IPS-NIHi11 (cell line): ENCODE measurements at regions not wholly inside any gene's neighbourhood (a gene's known extent, or its start where the extent isn't known, plus 50 kb on each side); places are given as distances from the start of the nearest gene placed in this dataset.

Experiments
- DNase-seq: peaks from one replicate; pipeline ENCODE4 v3.0.0; 2012; ENCODE audit warnings: mixed read lengths, low spot score

DNA sequence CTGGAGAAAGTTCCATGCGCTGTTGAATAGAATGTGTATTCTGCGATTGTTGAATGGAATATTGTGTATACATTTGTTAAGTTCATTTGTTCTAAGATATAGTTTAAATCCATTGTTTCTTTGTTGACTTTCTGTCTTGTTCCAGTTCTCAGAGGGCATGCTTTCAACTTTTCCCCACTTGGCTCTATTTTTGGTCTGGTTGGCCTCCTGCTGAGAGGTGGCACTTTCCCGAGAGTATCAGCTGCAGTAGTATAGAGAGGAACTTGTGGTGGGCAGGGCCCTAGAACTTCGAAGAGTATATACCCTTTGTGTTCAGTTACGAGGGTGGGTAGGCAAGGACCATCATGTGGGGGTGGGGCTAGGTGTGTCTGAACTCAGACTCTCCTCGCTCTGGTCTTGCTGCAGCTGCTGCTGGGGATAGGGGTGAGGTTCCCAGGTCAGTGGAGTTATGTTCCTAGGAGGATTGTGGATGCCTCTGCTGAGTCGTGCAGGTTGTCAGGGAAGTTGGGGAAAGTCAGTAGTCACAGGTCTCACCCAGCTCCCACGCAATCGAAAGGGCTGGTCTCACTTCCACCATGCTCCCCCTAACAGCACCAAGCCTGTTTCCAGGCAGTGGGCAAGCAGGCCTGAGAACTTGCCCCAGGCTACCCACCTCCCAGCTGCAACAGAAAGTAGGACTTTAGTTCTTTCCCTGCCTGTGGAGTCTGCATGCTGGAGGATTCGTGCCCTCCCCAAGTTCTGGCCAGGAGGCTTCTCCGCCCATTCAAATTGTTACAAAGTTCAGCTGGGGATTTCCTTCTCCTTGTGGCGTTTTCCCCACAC is 118.9 kb upstream of the SSTR4 start:
- no peak for DNase-seq

DNA sequence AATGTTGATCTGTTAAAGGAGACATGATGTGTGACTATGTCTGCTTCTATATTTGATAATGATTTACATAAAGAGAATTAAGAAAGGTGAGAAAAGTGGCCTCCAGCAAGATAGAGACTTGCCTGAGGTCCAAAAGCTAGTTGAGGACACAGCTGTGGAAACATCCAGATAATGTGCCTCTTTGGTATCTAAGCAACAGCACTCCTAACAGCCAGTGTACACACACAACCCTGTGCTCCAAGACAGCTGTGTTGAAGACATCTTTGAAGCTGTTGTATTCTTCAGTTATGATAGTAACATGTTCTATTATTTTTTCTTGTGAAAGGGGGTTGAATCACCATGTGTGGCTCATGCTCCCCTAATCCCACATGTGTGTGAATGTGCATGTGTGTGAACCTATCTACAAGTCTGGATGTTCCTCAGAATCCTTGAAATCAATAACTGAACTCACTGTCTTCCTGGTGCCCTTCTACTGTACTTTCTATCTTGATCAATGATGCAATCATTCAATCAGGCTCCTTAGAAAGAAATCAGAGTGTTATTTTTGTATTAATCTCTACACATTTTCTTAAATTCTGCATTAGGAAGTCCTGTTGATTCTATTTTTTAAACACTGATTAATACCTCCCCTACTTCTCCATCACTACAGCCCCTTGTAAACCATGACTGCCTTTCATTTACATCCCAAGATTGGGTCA is 116.7 kb upstream of the SSTR4 start:
- DNase-seq, result no peak

DNA sequence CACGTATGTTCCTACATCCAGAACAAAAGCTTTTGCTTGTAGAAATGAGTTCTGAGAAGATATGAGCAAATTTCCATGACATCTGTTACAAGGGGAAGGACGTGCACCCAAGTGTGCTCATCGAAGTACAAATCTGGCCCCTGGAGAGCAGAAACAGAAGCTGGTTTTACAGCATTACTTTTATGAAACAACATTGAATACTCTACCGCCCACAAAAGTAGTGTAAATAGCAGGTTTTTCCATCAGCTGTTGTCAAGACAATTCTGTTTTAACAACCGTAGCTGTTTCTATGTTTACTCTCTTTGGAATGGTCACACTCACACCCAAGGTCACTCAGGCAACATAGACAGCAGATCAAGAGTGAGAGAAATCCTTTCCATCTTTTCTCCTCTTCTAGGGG is 114.2 kb upstream of the SSTR4 start:
- DNase-seq, result no peak

DNA sequence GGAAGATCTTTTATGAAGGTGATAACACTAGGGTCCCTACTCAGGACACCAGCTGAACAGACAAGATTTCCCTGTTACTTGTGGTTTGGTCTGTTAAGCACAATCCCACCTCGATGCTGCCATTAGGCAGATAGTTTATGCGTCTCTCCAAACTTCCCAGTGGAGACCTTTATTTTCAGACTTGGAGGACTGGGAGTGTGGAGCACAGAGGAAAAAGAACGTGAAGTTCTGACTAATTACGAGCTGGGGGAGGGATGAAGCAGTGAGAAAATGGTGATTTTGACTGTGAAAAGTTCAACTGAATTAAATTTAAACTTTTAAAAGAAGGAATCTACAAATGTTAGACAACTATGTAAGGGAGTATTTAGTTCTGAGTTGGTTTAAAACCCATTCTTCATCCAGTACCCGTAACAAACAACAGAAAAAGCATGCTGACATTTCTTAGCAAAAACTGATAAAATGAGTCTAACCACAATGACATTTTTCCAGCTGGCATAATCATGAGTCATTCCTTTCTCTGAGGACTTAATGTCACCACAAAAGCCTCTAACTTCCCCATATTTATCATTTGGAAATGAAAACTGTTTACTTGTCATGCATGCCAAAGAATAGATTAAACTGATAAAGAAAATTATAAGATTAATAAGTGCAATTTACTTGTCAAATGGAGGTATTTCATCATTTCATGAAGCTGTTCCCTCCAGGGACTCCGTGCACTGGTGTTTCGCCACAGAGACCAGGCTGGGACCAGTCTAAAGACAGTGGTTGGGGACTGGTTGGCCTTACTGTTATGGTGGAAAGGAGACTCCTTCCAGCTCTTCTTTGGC is 113.3 kb upstream of the SSTR4 start:
- DNase-seq, result no peak

DNA sequence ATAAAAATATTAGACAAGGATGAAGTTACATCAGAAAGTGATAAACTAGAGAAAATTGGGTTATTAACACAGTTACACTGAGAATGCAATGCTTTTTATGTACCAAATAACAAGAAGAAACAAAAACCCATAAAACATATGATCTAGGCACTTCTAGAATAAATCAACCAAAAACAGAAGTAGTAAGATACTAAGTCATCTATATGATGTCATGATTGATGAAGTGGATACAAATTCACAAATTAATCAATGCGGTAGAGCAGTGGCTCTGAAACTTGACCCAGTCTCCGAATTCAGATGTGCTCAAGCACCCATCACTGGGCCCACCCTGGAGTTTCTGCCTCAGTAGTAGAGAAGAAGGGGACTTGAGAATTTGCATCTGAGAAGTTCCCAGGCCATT is 112.1 kb upstream of the SSTR4 start:
- no peak for DNase-seq

DNA sequence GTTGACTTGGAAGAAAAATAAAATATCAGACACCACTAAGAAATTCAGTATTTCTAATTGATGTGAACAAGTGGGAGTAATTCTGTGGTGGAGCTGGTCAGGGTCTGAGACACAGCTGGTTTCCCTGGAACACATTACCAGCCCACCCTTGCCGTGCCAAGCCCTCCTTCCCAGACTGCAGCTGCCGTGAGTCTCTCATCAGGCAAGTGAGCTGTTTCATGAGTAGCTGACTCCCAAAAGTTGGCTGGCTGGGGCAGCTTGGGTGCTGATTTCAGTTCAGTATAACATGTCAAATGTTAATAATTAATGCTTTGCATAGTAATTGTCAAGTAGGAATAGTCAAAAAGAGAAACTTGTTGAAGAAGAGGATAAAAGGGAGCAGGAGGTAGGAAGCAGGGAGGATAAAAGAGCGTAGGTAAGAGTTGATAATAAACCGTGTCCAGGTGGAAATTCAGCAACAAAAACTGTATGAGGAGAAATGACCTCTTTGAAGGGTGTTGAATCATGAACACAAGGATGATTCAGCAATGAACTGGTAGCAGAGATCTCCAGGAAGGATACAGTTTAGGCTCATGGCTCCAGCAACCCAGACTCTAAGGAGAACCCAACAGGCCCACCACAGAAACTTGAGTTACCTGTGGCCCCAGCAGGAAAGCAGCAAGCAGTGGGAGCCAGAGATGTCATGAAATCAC is 110.9 kb upstream of the SSTR4 start:
- DNase-seq, result no peak

DNA sequence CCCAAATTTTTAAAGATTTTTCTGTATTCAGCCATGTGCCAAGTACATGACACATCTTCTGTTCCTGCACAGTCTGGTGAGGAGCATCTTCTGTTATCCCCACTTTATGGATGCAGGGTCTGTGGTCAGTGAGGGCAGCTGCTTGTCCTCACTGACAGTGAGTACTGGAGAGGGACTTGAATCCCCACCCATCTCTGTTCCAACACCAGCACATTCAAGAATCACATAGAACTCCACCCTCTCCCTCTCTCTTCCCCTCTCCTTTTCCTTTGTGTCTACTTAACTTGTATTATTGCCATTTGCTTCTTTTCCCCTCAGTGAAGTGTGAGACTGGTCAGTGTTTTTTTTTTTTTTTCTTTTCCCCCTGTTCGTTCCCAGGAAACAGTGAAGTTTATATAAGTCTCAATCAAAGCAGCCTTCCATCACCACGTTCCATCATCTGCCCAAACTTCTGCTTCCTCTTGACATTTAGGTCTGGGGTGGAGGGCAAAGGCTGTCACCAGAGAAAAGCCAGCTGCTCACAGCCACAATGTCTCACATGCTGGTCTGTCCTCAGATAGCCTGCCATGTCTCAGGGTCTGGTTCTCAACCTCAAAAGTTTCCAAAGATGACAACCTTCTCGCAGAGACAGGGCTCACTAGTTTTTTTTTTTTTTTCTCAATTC is 110.0 kb upstream of the SSTR4 start:
- DNase-seq, result no peak

DNA sequence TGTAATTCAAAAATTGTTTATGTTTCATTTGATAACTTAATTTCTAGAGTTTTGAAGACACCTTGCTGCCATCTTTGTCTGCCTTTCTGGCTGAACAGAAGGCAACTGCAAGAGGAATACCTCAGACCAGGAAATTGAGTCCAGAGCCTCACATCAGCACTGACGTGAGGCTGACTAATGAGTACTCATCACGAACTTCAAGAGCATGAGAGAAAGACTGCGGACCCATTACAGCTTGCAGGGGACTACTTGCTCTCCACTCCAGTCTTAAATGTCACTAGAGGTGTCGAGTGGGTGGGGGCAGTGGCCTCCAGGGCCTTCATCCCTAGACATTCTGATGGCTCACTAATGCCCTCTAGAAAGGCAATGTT is 109.5 kb upstream of the SSTR4 start:
- DNase-seq, result no peak

DNA sequence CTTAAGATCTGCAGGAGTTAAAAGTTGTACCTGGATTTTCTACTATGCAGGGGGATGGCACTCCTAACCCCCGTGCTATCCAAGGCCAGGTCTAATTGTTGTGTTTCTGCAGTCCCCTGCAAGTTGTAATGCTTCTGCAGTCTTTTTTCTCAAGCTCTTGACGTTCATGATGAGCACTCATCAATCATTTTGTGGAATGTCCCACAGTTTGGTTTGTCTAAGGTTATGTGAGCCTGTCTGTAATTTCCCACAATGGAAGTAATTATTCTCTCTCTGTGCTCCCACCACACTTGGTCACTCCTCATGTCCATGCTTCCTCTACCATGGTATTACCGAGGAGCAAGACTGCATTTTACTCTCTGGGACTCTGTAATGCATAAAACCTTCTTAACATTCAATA is 107.6 kb upstream of the SSTR4 start:
- no peak for DNase-seq

DNA sequence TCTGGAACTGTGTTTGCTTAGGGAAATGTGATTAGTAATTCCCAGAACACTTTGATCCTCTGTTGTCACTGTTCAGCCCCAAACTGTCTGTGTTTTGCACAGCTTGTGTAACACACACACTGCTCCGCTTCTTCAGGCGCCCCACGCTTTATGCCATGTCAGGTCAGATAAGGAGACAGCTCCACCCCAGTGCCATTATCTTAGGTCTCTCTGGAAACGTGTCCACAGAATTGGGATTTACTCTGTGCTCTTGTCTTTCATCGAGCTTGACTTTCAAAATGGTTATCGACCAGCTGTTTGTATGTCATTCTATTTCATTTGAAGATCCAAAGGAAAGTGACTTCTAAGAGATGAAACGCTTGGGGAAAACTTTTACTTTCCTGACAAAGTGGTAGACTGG is 106.4 kb upstream of the SSTR4 start:
- no peak for DNase-seq

DNA sequence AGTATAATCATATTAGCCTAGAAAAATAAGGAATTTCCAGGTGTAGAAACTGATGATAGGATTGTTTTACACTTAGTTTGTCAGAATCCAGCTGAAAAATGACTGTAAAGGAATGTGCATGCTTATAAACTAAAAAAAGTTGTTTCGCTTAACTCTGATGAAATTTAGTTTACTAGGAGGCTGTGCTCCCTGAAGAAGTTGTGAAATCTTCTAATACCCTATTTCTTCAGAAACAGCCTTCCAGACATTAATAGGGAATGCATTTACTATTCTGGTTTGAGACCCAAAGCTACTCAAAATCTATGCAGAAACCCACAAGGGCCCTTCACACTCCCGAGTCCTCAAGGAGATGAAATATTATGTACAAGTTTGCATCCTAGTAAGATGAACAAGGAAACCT is 105.5 kb upstream of the SSTR4 start:
- no peak for DNase-seq

DNA sequence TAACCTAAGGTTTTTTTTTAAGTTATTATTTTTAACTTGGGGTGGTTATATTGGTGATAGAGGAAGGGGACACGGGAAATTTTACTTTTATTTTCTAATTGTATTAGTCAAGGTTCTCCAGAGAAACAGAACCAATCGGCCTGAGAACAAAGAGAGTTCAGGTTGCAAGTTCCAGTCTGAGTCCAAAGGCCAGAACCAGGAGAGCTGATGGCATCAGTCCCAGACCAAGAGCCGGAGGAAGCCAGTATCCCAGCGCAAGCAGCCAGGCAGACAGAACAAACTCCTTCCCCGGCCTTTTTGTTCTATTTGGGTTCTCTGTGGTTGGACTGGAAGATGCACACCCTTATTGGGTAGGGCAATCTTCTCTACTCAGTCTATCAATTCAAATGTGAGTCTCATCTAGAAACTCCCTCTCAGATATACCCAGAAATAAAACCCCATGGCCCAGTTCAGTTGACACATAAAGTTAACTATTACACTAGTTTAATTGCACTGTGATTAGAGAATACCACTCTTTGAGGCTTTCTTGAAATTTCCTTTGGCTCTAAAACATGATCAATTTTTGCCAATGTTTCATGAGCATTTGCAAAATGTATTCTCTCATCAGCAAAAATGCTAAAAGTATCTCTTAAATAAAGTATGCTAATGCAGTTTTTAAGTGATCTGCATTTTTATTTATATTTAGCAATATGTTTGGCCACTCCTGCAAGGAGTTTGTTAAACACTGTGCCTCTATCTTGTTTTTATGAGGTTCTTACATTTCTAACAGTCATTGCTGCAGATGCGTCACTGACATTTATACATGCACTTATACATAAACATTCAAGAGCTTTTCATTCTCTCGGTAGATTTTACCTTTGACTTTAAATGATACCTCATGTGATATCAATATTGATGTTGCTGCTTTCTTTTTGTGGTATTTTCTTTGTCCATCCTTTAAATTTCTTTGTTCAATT is 103.2 kb upstream of the SSTR4 start:
- DNase-seq, result no peak

DNA sequence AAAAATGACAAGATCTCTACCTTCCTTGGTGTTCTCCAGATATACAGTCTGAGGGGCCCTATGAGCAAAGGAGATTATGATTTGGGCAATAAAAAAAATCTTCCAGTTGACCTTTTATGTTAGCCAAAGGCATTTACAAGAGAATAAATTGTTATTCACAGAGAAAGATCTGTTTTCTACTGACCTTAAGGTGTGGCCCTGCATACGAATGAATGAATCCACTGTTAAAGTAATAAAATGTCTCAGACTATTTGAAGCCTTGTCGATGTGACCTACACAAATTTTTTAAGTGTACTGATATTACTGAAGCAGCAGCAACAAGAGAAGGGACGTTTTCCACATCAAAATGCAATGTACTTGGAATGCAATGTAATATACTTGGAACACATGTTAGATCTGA is 95.9 kb upstream of the SSTR4 start:
- DNase-seq, result no peak

DNA sequence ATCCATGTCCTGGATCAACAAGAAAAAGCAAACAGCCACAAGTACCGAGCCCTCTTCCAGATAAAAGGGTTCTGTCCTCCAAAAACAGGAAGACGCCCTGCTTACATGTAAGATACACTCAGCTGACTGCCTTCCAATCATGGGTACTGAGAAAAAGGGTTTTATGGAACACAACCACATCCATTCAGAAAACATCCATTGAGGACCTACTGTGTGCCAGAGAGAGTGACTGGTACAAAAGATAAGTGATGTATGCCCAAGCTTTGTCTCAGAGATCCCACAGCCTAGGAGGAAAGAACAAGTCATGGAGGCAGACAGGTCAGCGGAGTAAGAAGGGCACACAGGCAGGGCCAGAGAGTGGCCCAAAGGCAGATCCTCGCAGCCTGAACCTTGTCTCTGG is 94.8 kb upstream of the SSTR4 start:
- no peak for DNase-seq

DNA sequence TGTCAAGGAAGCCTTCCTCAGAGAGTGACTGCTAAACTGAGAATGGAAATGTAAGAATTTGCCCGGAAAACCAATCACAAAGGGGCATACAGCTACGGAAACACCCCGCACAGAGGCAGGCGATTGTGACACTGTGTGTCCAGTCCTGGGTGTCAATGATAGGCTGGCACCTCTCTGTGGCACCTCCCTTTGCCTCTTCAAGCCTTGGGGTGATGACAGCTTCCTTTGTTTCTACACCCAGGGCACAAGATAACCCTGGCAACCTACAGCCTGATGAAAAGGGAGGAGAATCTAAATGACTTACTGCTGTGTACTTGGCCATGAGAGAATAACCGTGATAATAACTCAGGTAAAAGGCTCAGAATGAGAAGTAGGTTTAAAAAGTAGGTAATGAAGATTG is 93.6 kb upstream of the SSTR4 start:
- no peak for DNase-seq

DNA sequence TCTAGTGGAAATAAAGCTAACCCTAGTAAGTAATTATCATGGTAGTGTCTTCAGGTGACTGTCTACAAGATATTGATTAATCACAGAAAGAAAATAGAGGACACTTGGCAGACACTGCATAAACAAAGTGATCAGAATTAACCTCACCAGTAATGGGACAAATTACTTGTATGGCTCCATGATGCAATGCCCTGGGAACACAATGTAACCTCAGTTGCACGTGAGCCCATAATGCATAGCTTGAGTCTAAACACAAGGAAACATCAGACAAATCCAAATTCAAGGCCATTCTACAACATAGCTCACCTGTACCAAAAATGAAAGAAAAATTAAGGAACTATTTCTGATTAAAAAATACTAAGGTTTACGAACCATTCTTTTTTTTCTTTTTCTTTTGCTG is 92.4 kb upstream of the SSTR4 start:
- no peak for DNase-seq

DNA sequence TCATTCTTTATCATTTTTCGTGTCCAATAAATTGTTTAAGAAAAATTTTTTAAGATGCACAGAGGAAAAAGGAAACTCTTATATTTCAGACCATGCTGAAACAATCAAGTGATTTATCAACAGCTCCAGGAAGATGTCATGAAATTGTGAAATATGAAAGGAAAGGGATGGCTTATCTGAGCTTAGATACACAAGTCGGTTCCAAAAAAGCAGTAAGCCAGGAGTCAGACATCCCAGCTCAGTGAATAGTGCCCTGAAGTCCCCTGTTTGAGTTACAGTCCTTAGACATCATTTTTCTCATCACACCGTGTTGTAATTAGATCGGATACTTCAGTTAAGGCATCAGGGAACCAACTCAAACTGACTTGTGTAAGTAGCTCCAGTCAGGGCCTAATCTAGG is 91.0 kb upstream of the SSTR4 start:
- no peak for DNase-seq

DNA sequence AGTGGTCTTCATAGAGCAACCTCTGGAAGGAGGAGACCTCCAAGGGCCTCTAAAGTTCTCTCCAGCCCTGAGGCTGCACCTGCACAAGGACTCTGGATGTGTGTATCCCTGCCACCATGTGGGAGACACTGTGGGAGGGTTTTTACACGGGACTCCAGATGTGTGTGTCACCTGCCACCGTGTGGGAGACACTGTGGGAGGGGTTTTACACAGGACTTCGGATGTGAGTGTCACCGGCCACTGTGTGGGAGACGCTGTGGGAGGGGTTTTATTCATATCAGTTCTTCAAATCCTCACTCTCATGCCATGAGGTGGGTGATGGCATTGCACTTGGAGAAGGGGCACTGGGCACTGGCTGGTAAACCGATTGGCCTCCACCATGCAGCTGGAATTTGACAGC is 90.2 kb upstream of the SSTR4 start:
- DNase-seq, result no peak

DNA sequence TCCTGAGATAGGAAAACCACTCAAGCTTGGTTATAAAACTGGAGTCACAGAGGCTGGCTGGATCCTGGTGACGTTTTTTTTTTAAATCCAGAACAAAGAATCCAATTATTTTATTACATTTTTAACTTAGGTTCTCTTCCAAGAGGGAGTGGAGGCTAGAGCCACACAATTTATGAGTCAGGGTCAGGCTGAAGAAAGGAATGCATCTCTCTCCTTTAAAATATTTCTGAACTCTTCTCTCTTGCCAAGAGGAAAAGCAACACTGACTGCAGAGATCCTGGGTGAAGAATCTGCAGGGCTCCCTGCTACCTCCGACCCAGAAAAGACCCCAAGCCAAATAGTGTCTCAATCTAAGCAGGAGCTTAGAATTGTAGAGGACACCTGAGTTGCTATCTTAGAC is 88.5 kb upstream of the SSTR4 start:
- DNase-seq, result no peak

DNA sequence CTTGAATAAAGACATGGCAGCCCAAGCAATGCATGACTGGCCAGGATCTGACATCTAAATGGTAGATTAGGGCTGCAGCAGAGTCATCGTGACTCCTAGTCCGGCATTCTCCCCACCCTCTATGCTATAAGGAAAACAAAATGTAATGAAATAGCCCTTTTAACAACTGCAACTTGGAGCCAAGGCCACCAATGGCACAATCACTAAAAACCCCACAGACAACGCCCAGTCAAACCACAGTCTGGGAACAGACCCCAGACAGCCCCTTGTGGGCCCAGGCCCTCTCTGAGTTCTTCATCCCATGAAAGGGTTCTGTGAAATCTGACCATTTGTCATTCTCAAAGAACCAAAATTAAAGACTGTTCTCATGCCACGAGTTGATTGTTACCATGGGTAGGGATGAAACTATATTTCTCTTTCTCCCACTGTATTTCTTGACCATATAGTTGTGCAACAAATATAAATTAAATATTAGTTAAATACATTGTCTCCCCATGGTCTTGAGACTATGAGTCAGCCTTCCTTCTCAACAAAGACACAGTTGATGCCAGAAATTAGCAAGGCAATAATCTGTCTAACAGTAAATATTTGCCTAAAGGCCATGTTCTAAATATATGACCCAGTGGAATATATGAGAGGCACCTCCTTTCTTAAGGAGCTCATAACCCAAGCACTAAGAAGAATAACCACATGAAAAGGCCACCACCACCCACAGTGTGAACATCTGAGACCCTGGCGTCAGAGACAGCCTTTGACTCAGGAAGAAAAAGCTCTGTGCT is 85.6 kb upstream of the SSTR4 start:
- DNase-seq, result no peak
